NCI-H524 (cell line): ENCODE measurements at regions not wholly inside any gene's neighbourhood (a gene's known extent, or its start where the extent isn't known, plus 50 kb on each side); places are given as distances from the start of the nearest gene placed in this dataset.
"Not testable (repeated sequence)": the region's sequence is repeated elsewhere in the genome, so short reads cannot be mapped to it uniquely, and the experiment has no call there.

Experiments used
- DNase-seq, 2 experiments: peaks; one replicate each; lab custom pipeline; 2025; lab: John Stamatoyannopoulos, UW

DNA sequence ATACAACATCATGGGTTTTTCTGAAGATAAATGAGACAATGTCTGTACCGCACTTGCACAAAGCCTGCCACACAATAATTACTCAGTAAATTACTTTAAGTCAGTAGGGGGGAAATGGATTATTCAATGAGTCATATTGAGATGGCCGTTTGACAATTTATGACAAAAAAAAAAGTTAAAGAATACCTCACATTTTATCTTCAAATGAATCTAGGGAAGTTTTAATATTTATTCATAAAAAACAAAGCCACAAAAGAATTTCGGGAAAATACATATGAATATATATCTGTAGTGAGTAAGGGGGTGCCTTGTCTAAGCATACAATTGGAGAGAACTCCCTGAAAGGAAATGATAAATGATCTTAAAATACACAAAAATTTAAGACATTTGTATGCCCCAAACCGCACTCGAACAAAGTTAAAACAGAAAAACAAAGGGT, 197.0 kb upstream of the SLC7A11 start:
- no peak for DNase-seq

DNA sequence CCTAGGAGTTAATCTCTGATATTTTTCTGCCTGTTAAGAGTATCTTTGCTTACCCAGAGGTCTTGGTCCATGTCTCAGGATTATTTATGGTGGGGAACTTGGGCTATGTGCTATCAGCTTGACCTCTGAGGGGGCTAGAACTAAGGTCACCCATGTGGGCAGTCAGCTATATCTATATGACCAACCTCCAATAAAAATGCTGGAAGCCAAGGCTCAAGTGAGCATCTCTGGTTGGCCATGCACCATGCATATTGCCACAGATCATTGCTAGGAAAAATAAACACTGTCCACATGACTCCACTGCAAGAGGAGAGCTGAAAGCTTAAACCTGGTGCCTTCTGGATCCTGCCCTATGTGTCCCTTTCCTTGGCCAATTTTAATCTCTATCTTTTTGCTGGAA, 196.5 kb upstream of the SLC7A11 start:
- no peak for DNase-seq

DNA sequence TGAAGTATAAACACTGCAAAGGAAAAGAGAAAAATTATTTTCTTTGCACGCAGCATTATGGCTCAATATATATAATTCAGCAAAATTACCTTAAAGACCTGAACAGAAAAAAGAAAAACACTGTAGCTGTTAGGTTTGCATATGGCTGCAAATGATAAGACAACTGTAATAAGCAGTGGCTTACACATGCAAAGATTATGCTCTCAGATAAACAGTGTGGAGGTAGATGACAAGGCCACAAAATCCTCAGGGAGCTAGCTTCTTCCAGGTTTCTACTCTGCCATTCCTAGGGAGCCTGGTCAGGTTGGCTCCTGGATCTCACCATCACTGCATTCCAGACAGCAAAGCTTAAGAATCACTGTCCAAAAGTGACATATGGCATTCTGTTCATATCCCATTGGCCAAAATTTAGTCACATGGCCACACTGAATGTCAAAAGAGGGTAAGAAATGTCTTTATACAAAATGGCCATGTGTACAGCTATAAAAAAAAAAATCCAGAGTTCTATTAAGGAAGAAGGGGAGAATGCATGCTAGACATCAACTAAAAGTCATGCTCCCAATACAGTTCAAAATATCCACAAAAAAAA, 195.2 kb upstream of the SLC7A11 start:
- DNase-seq, result no peak

DNA sequence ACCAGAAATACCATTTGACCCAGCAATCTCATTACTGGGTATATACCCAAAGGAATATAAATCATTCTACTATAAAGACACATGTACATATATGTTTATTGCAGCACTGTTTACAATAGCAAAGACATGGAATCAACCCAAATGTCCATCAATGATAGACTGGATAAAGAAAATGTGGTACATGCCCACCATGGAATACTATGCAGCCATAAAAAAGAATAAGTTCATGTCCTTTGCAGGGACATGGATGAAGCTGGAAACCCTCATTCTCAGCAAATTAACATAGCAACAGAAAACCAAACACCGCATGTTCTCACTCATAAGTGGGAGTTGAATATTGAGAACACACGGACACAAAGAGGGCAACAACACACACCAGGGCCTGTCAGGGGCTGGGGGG, 193.6 kb upstream of the SLC7A11 start:
- not testable (repeated sequence) for DNase-seq

DNA sequence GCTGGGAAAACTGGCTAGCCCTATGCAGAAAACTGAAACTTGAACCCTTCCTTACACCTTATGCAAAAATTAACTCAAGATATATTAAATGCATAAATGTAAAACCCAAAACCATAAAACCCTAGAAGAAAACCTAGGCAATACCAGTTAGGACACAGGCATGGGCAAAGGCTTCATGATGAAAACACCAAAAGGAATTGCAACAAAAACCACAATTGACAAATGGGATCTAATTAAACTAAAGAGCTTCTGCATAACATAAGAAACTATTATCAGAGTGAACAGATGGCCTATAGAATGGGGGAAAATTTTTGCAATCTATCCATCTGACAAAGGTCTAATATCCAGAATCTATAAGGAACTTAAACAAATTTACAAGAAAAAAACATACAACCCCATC, 192.9 kb upstream of the SLC7A11 start:
- DNase-seq, result not testable (repeated sequence)

DNA sequence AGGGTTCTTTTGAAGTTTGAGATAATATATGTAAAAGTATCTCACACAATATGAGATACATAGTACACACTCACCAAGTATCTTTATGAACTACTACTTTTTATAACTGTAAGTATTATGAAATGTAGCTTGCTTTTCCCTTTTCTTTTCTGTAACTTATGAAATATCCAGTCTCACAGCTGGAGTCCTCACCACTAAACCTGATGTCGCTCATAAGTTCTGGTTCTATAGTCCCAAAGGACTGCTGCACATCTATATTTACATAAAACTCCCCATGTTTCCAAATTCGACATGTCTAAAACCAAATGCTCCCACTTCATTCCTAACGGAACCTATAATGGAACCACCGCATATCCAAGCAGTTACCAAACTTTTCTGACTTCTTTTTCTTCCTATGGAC, 186.5 kb upstream of the SLC7A11 start:
- DNase-seq, result no peak

DNA sequence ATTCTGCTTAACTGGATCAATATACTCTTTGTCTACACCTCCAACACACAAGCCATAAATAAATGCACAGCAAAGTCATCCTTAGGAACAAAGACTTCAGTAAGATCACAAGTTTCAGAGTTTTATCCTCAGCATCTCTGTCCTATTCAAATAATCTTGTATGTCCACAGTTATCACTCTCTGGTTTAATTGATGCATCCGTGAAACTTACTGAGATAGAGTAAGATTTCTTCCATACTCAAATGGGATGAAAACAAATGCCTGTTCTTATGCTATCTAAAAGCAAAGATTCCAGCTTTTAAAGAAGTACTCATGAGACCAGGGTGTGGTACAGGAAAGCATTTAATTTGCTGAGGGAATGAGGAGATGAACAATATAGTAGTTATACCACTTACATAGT, 184.6 kb upstream of the SLC7A11 start:
- DNase-seq, result no peak

DNA sequence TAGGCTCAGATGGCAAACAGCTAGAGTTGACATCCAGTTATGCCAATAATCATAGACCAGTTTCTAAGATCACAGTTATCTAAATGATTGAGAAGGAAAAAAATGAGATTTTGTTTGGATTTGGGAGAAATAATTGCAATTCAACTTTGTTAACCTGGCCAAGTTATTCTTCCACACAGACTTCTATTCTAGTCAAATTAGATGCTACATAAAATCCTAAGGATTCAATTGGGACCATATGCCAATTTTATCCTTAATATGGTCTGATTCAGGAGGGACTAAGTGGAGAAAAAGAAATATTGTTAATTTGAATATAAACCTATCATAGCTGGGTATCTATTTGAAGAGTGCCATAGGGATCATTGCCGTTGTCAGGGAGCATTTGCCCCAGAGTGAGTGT, 178.3 kb upstream of the SLC7A11 start:
- DNase-seq, result no peak

DNA sequence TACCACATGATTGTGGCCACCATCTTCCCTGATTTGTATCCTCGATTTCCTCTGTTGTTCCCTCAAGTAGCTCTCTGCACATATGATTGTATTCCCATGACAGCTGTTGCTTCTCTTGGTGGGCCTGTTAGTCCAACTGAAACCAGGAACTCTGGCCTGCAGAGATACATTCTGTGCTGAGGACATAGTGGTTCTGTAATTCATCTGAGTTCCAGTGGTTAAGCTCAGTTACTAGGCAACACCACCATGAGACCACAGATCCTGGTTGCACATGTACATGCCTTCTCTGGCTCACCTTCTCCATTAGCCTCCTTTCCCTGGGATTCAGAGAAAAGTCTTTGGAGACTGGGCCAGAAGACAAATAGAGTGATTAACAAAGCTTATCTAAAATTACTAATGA, 172.1 kb upstream of the SLC7A11 start:
- no peak for DNase-seq

DNA sequence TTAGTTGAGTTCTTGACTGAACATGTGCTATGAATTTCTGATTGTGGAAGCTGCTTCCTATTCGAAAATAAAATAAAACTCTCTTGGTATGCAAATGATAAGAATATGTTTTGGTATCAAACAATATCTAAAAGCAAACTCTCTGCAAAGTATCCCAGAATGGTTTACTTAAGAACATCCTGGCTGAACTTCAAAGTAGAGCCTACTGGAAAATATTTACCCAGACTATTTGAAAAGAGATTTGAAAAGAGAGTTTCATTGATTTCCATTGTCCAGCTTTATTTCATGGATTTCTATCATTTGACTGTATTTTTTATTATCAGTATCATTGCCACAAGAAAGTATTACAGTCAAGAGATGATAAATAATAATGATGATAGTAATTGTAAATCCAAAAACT, 171.1 kb upstream of the SLC7A11 start:
- no peak for DNase-seq

DNA sequence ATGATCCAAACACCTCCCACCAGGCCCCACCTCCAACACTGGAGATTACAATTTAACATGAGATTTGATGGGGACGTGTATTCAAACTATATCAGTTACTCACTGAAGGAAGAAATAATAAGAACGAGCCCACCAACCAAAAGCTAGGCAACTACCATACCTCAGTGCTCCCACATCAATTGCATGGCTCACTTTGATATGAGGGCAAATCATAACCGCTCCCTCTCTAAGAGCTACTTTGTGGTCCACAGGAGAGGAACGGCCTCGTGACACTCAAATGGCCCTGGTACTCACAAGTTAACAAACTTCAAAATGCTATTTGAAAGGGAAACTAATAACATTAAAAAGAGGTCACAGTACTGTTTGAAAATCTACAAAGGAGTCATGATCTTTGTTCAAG, 170.7 kb upstream of the SLC7A11 start:
- no peak for DNase-seq

DNA sequence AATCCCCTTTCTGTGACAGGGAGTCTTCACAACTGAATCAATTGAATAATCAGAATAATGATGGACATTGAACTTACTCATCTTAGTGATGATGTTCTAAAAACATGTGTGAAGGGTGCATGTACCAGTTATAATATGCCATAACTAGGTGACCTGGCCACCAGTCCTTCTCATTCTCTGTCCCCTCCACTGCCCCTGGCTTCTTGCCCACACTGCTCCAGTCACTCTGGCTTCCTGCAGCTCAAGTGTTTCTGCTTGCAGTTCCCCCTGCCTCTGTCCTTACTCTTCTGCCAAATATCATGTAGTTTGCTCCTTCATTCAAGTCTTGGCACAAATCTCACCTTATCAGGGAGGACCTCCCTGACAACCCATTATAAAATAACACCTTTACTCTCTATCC, 168.1 kb upstream of the SLC7A11 start:
- DNase-seq, result no peak

DNA sequence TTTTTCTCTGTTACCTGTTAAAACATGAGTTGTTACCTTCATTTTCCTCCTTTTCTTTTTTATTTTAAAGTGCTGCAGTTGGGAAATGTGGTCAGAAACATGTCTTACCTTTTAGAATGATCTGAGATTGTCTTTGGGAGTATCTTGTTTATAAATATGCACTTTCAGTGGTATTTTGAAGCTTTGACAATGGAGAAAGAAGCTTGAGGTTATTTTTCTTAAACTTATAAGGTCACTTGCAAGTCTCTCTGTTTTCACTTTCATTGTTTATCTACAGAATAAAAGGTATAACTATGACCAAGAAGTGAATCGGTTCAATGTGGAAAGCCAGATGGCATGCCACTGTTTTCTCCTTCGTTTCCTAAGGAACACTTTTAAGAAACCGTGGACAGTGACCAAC, 167.5 kb upstream of the SLC7A11 start:
- DNase-seq, result no peak

DNA sequence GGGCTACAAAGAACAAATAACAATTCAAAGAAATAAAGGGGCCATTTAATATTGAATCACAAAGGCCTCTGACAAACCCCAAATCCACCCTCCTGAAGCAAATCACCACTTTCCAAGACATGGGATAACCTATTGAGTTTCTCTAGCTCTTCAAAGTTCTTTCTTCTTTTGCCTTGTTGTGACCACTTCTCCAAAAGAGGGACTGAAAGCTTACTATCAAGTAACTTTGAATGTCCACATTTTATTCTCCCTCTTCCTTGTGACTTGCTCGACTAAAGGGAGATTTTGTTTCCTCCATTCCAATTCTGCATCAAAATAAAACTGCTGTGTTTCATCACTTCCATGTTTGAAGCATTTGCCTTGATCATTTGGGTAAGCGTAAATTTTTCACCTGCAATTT, 166.6 kb upstream of the SLC7A11 start:
- DNase-seq, result no peak

DNA sequence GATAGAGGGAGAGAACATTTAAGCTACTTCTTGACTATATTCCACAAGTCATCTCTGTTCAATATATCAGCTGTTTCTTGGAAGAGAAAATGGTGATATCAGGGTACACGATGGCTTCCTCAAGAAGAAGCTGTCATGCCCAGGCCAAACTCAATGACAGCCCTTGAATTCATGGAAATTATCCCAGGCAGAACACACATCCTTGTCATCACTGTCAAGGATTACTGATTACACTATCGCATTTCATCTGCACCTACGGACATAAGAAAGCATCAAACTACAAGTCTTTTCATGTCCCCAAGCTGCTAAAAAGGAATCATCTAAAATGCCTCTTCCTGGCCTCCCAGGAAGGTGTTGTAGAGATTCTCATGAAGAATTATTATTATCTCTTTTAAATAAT, 165.2 kb upstream of the SLC7A11 start:
- peak in 1 of 2 experiments; percentile 4 for DNase-seq

DNA sequence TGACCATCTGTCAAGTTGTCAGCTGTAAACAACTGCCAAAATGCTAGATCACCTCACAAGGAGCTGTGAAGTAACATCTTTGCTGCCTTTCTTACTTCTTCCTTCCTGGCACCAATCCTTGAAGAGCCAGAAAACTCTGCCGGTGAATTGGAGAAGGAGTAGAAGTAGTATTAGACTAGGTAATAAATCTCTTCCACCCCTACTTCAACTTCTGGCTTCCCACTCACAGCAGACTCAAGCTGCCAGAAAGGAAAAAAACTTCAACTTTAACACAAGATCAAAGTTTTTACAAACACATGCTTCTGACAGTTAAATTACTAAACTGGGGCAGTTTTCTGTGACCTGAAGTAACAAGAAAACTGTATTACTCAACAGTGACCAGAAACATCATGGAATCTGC, 164.7 kb upstream of the SLC7A11 start:
- DNase-seq, result peak in 1 of 2 experiments; percentile 1

DNA sequence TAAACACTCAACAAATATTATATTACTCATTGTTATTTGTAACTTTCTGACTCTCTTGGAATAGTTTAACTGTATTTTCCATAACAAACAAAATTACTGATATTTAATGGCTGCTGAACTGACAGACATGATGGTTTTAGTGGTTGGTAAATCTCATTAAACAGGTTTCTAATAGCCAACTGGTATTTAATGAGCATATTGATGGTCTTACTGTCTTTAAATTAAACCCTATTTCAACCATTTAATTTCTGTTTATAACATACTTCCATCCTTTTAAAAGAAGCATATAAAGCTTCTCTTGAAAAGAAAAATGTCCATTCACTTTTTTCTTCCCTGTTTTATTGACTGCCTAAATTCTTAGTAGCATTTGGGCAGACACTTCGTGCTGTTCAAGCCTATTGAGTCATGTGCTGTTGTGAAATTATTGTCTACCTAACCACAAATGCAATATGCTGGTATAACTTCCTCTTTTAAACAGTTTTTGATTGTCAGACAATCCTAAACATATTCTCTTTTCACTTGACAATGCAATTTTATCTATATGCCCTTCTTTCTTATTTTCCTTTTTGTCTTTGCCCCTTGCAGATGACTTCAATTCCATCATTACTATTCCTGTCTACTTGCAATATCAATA, 163.9 kb upstream of the SLC7A11 start:
- DNase-seq, result no peak

DNA sequence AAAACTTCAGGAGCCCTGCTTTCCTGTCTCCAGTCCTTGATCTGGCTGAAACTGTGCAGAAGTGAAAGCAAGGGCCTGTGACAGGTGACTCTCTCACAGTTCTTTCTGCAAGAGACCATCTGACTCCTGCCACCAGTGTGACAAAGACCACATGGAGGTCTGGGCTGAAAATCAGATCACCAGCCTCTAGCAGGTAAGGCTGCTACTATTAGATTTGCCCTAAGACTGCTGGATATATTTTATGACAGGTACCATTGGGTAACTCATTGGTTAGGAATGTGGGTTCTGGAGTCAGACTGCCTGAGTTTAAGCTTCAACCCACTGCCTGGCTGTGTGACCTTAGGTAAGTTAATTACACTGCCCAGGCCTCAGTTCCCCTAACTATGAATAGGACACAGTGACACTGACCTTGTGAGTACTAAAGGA, 163.3 kb upstream of the SLC7A11 start:
- no peak for DNase-seq

DNA sequence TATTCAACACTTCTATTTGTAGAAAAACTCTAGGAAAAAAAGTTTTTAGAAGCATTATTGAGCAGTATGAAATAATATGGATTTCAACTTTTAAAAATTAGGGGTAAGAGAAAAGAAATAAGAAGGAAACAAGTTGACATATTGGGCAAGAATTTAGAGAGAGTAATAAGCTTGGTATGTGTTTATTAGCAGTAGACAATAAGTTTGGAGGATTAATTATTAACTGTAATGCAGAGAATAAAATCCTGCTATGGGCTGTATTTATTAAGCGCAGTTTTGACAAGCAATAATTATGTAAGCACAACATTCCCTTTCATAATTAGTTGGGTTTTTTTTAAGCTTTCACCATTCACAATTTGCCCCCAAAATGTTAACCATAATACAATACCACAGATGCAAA, 162.7 kb upstream of the SLC7A11 start:
- DNase-seq, result no peak

DNA sequence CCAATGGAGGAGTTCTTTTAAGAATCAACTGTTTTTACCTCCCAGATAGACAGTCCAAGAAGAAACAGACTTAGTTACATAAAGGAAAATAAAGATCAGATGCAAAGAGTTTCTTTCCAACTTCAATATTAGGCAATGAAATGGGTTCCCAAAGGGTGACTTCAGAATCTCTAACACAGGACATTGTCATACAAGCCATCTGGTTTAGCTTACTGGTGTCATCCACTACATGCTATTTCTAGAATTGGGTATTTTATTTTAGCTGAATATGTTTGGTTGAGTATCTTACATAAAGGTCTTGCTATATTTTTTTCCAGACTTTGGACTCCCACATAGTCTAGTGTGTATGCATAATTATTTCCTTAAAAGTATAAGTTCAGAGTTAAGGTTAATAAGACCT, 162.1 kb upstream of the SLC7A11 start:
- DNase-seq, result no peak

DNA sequence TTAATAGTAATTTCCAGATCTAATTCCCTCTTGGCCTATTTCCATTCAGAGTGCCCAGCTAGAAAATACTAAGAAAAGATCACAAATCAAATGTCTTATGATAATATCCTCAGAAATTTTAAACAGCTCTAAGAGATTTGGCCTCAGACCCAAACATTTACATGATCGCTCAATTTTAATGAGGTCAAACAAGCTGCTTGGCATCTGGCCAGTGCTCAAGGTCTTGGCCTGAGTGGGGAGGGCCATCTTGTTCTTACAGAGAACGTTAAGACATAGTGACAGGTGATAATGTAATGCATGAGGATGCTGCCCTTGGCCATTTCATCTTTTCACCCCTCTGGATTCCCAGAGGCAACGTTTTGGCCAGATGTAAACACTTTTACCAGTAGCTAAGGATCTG, 159.2 kb upstream of the SLC7A11 start:
- peak; percentile 1 to 42 for DNase-seq

DNA sequence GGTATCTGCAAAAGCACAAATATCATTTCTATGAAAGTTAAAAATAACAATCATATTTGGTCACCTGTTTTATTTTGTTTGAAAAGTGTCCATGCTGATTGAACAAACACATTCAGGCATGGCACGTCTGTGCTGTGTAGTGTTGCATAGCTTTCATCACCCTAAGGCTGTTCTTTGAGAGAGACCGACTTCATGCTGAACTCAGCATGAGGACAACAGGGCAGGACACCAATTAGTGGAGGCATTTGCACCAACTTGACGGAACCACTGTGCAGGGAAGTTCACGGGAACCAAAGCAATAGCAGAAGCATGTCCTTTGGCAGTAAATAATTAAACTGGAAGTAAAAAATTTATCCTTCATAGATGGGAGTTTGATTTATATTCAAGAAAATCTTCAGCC, 158.4 kb upstream of the SLC7A11 start:
- DNase-seq, result no peak

DNA sequence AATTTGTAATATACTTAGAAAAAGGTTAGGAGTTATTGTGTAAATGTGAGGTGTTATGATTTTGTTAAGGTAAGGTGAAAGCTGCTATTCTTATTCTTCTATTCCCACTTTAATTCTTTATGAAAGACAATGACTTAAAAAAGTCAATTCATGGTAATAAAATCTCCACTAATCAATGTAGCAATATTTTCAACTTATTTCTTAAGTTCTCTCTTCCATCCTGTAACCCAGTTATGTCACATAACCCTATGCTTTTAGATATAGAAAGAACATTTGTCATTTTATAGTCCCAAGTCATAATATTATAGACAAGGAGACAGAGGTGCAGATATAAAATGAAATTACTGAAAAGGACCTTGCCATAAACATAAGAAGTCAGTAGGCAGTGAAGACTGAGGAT, 157.9 kb upstream of the SLC7A11 start:
- no peak for DNase-seq

DNA sequence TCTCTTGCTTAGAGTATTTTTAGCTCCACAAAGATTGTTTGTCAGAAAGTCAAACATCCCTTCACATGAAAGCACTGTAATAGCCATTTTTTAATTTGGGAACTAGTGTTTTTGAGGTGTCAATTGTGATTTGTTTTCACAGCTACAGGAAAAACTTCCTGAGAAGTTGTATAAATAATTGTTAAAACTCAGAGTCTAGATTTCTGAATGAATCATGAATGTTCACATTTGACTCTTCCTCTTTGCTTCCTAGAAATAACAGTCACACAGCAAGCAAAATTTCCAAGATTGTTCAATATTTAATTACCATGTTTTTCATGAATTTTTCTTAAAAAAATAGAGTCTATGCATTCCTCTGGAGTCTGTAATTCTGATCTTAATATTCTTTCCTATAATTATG, 156.9 kb upstream of the SLC7A11 start:
- no peak for DNase-seq
